ENCODE measurements at regions not wholly inside any gene's neighbourhood (a gene's known extent, or its start where the extent isn't known, plus 50 kb on each side); places are given as distances from the start of the nearest gene placed in this dataset.

DNA sequence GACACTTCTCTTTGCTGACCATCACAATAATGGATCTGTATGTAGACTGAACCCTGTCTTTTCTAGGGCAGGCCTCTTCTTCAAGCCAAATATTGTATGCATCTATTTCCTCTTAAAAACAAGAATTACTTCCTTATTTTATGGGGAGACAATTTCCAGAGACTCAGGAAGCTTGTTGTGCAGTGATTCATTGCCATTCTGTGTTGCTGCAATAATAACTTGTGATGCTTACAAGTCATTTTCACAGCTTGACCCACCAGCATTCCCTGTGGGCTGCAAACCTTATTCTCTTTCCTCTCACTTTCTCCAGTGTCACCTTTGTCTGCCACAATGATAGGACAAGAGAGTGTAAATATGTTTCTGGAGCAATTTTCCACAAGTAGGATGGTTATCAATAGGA is 276.7 kb upstream of the SGO1 start:
- TF ChIP-seq ZSCAN5A (tag by site-specific recombination; IDR thresholded peaks at IDR 0.05): no peak
- no peak for TF ChIP-seq ZNF571 (tag by site-specific recombination; IDR thresholded peaks at IDR 0.05)
- TF ChIP-seq ZBTB1 (tag by site-specific recombination; IDR thresholded peaks at IDR 0.05): no peak
- TF ChIP-seq ZNF558 (tag by site-specific recombination; IDR thresholded peaks at IDR 0.05): no peak
- no peak for TF ChIP-seq YY1 (tag by site-specific recombination; IDR thresholded peaks at IDR 0.05)
- no peak for TF ChIP-seq TSHZ1 (tag by site-specific recombination; IDR thresholded peaks at IDR 0.05; ENCODE audit: borderline replicate concordance)
- TF ChIP-seq, protein P1, sequence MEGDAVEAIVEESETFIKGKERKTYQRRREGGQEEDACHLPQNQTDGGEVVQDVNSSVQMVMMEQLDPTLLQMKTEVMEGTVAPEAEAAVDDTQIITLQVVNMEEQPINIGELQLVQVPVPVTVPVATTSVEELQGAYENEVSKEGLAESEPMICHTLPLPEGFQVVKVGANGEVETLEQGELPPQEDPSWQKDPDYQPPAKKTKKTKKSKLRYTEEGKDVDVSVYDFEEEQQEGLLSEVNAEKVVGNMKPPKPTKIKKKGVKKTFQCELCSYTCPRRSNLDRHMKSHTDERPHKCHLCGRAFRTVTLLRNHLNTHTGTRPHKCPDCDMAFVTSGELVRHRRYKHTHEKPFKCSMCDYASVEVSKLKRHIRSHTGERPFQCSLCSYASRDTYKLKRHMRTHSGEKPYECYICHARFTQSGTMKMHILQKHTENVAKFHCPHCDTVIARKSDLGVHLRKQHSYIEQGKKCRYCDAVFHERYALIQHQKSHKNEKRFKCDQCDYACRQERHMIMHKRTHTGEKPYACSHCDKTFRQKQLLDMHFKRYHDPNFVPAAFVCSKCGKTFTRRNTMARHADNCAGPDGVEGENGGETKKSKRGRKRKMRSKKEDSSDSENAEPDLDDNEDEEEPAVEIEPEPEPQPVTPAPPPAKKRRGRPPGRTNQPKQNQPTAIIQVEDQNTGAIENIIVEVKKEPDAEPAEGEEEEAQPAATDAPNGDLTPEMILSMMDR (tag by site-specific recombination; IDR thresholded peaks at IDR 0.05): no peak
- no peak for TF ChIP-seq ZNF10 (tag by site-specific recombination; IDR thresholded peaks at IDR 0.05)
- no peak for TF ChIP-seq ZNF768 (tag by site-specific recombination; IDR thresholded peaks at IDR 0.05)
- TF ChIP-seq ZNF2 (tag by site-specific recombination; IDR thresholded peaks at IDR 0.05): no peak
- no peak for TF ChIP-seq ZBTB20 (tag by site-specific recombination; IDR thresholded peaks at IDR 0.05)
- TF ChIP-seq ZNF311 (tag by site-specific recombination; IDR thresholded peaks at IDR 0.05; ENCODE audit: borderline replicate concordance): no peak
